ENCODE measurements at regions not wholly inside any gene's neighbourhood (a gene's known extent, or its start where the extent isn't known, plus 50 kb on each side); places are given as distances from the start of the nearest gene placed in this dataset.

- TF ChIP-seq CTCF (IDR thresholded peaks at IDR 0.05) (no peak), POLR2A (IDR thresholded peaks at IDR 0.05) (no peak)
These were observed 512.4 kb upstream of the ID2 start for GRCh38 chr2:8169443-8169842.
